AG10803 (cell line): ENCODE measurements at regions not wholly inside any gene's neighbourhood (a gene's known extent, or its start where the extent isn't known, plus 50 kb on each side); places are given as distances from the start of the nearest gene placed in this dataset.

Experiments
- DNase-seq: peaks from one replicate; pipeline ENCODE4 v3.0.0; 2010; ENCODE audit warnings: low read depth
- H3K4me3 ChIP-seq: 2 replicates; pipeline ENCODE4 v1.5.1; 2011; ENCODE audit warnings: mild to moderate bottlenecking, low read length, control low read depth
- TF ChIP-seq, protein P1 (sequence below): conservative IDR thresholded peaks from 2 replicates; pipeline ENCODE4 v1.5.1; 2011; ENCODE audit warnings: mild to moderate bottlenecking, low read length, control low read depth, inconsistent platforms

- no peak for DNase-seq
- TF ChIP-seq, protein P1, sequence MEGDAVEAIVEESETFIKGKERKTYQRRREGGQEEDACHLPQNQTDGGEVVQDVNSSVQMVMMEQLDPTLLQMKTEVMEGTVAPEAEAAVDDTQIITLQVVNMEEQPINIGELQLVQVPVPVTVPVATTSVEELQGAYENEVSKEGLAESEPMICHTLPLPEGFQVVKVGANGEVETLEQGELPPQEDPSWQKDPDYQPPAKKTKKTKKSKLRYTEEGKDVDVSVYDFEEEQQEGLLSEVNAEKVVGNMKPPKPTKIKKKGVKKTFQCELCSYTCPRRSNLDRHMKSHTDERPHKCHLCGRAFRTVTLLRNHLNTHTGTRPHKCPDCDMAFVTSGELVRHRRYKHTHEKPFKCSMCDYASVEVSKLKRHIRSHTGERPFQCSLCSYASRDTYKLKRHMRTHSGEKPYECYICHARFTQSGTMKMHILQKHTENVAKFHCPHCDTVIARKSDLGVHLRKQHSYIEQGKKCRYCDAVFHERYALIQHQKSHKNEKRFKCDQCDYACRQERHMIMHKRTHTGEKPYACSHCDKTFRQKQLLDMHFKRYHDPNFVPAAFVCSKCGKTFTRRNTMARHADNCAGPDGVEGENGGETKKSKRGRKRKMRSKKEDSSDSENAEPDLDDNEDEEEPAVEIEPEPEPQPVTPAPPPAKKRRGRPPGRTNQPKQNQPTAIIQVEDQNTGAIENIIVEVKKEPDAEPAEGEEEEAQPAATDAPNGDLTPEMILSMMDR, result no peak
- no peak overlapping the region for H3K4me3 ChIP-seq
Observed at GRCh38 chr12:66838366-66838765, 159.5 kb upstream of the GRIP1 start.

GRCh38 chr12:66848967-66849366 lies 170.1 kb upstream of the GRIP1 start:
- no peak for DNase-seq
- TF ChIP-seq, protein P1, result no peak
- H3K4me3 ChIP-seq, result no peak overlapping the region

DNA sequence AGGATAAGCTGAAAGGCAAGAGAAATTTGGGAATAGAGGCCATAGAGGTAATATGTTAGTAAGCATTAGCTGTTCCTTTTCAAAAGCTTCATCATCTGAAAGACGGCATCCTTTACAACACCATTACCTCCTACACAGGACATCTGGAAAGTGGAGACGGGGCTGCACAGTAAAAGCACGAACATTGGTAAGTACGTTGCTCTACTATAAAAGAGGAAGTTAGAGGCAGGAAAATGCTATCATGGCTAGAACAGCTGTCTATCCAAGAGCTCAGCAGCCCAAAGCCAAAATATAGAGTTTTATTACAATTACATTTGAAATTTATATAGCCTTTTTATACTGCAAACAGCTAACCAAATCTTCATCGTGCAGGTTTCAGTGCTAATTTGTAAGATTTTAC lies 172.3 kb upstream of the GRIP1 start:
- DNase-seq, result no peak
- H3K4me3 ChIP-seq, result no peak overlapping the region
- TF ChIP-seq, protein P1, result no peak

DNA sequence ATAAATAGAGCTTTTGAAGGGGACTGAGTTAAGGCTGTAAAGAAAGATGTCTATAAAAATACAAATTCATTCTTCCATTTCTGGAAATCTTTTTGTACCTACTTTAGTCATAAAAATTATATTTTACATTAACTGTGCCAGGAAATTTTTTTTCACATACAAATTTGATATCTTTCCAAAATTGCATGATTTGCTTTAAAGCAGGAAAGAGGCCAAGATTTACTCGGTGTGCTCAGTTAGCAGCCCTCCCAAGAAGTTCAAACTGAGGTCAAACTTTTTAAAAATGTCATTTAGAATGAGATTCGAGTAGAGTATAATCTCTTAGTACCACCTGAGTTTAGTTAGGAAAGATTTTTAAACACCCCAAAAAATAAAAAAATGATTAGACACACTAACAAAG lies 173.2 kb upstream of the GRIP1 start:
- H3K4me3 ChIP-seq, result no peak overlapping the region
- DNase-seq, result no peak
- TF ChIP-seq, protein P1, result no peak

- no peak overlapping the region for H3K4me3 ChIP-seq
- TF ChIP-seq, protein P1, result no peak
- no peak for DNase-seq
Observed at GRCh38 chr12:66852765-66853164, 173.9 kb upstream of the GRIP1 start.

DNA sequence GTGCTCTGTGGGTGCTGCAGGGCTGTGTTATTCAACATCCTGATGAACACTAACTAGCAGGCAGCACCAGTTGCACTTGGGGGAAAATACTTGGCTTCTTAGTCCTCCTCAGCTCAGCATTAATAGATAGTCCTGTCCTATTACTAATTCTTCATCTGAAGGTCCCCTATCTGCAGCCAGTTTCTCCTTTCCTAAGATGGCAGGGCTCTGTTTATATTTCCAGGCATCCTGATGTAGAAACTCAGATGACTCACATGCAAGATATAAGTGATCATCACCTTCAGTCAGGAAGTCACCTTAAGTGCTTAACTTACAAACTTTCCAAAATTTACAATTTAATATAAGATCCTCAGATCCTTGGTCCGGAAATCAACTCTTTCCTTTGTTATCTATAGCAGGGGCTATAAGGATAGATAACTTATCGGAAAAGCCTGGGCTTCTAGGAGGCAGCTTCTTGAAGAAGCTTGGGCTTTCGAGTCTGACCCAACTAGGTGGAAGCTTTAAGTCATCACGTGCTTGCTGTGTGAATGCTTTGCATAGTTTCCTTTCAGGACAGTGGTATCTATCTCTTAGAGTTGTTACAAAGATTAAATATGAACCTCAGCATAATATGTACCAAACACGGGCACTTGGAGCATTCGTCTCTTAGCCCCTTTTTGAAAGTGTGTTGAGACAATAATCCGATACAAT lies 181.0 kb upstream of the GRIP1 start:
- H3K4me3 ChIP-seq, result no peak overlapping the region
- TF ChIP-seq, protein P1, result no peak
- no peak for DNase-seq
